Kidney capillary endothelial cell (primary cell): ENCODE measurements at regions not wholly inside any gene's neighbourhood (a gene's known extent, or its start where the extent isn't known, plus 50 kb on each side); places are given as distances from the start of the nearest gene placed in this dataset.
"Not testable (repeated sequence)": the region's sequence is repeated elsewhere in the genome, so short reads cannot be mapped to it uniquely, and the experiment has no call there.

Experiments
- DNase-seq: peaks from one replicate; pipeline ENCODE4 v3.0.0-alpha.2; 2018; ENCODE audit warnings: low spot score

- DNase-seq, result no peak
Observed at GRCh38 chr21:15932726-15933125, 202.9 kb downstream of the USP25 start.

- DNase-seq, result no peak
Observed at GRCh38 chr21:15935530-15935929, 205.7 kb downstream of the USP25 start.

GRCh38 chr21:15943009-15943666 lies 213.4 kb downstream of the USP25 start:
- peak; percentile 46 for DNase-seq

- DNase-seq, result no peak
Observed at GRCh38 chr21:15947677-15948076, 217.9 kb downstream of the USP25 start.

GRCh38 chr21:15953551-15954116 lies 223.9 kb downstream of the USP25 start:
- DNase-seq, result no peak

GRCh38 chr21:15964236-15964855 lies 234.6 kb downstream of the USP25 start:
- DNase-seq, result no peak

GRCh38 chr21:15966231-15966630 lies 236.4 kb downstream of the USP25 start:
- DNase-seq, result no peak

- no peak for DNase-seq
Observed at GRCh38 chr21:15966651-15967050, 236.9 kb downstream of the USP25 start.

- DNase-seq, result no peak
Observed at GRCh38 chr21:15967661-15968060, 237.9 kb downstream of the USP25 start.

GRCh38 chr21:15968776-15969310 lies 239.1 kb downstream of the USP25 start:
- DNase-seq, result no peak

GRCh38 chr21:15976807-15977206 lies 247.0 kb downstream of the USP25 start:
- no peak for DNase-seq

GRCh38 chr21:15978215-15978738 lies 248.5 kb downstream of the USP25 start:
- DNase-seq, result no peak

- not testable (repeated sequence) for DNase-seq
Observed at GRCh38 chr21:15979493-15979892, 249.7 kb downstream of the USP25 start.

- peak; percentile 5 for DNase-seq
Observed at GRCh38 chr21:15986277-15986676, 256.5 kb downstream of the USP25 start.

- DNase-seq, result peak; percentile 89
Observed at GRCh38 chr21:15992171-15992570, 262.4 kb downstream of the USP25 start.

- no peak for DNase-seq
Observed at GRCh38 chr21:15993951-15994350, 264.2 kb downstream of the USP25 start.

GRCh38 chr21:15999741-16000140 lies 270.0 kb downstream of the USP25 start:
- no peak for DNase-seq

GRCh38 chr21:16002874-16003466 lies 273.2 kb downstream of the USP25 start:
- no peak for DNase-seq

GRCh38 chr21:16004086-16004485 lies 274.3 kb downstream of the USP25 start:
- no peak for DNase-seq

- DNase-seq, result no peak
Observed at GRCh38 chr21:16004523-16004922, 274.7 kb downstream of the USP25 start.

GRCh38 chr21:16005996-16006395 lies 276.2 kb downstream of the USP25 start:
- no peak for DNase-seq

- no peak for DNase-seq
Observed at GRCh38 chr21:16007943-16008342, 278.2 kb downstream of the USP25 start.

- no peak for DNase-seq
Observed at GRCh38 chr21:16011719-16012118, 281.9 kb downstream of the USP25 start.
